AG10803 (cell line): ENCODE measurements at regions not wholly inside any gene's neighbourhood (a gene's known extent, or its start where the extent isn't known, plus 50 kb on each side); places are given as distances from the start of the nearest gene placed in this dataset.
A peak's percentile ranks its signal among the peaks of the same experiment; 100 is the strongest.

Source experiments
- DNase-seq: peaks from one replicate; pipeline ENCODE4 v3.0.0; 2010; ENCODE audit warnings: low read depth
- H3K4me3 ChIP-seq: 2 replicates; pipeline ENCODE4 v1.5.1; 2011; ENCODE audit warnings: mild to moderate bottlenecking, low read length, control low read depth
- TF ChIP-seq, protein P1 (sequence below): conservative IDR thresholded peaks from 2 replicates; pipeline ENCODE4 v1.5.1; 2011; ENCODE audit warnings: mild to moderate bottlenecking, low read length, control low read depth, inconsistent platforms

DNA sequence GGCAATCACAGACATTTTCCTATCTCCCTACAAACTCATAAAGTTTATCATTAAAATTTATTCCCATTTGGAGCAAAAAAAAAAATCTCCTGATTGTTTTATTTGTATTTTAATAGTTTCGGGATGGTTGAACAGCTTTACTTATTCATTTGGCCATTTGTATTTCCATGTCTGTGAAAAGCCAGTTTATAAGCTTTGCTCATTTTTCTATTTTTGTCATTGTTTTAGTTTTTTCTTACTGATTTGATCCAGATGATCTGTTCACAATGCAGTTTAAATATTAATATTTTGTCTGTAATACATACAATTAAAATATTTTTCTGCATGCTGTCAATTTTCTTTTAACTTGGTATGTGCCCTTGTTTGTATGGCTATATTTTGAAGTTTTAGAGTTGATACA is 65.2 kb upstream of the CCN2 start:
- no peak for DNase-seq
- no peak overlapping the region for H3K4me3 ChIP-seq
- TF ChIP-seq, protein P1, sequence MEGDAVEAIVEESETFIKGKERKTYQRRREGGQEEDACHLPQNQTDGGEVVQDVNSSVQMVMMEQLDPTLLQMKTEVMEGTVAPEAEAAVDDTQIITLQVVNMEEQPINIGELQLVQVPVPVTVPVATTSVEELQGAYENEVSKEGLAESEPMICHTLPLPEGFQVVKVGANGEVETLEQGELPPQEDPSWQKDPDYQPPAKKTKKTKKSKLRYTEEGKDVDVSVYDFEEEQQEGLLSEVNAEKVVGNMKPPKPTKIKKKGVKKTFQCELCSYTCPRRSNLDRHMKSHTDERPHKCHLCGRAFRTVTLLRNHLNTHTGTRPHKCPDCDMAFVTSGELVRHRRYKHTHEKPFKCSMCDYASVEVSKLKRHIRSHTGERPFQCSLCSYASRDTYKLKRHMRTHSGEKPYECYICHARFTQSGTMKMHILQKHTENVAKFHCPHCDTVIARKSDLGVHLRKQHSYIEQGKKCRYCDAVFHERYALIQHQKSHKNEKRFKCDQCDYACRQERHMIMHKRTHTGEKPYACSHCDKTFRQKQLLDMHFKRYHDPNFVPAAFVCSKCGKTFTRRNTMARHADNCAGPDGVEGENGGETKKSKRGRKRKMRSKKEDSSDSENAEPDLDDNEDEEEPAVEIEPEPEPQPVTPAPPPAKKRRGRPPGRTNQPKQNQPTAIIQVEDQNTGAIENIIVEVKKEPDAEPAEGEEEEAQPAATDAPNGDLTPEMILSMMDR: no peak

DNA sequence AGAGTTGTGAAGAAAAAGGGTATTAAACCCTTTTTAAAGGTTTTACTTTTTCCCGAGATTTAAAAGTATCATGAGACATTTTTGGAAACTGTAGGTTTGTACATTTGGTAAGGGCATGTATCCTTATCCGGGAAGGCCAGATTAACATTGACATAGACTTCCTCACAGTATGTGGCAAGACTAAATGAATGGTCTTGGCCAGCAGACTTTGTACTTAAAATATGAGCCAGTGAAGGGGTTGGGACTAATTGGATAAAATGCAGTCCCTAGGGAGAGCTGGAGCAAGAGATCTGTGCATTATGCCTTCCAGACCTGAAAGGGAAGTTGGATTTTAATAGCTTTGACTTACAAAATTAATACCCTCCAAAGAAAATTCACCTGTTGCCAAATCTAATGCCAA is 60.4 kb upstream of the CCN2 start:
- TF ChIP-seq, protein P1: no peak
- DNase-seq: peak; percentile 85
- H3K4me3 ChIP-seq: no peak overlapping the region

DNA sequence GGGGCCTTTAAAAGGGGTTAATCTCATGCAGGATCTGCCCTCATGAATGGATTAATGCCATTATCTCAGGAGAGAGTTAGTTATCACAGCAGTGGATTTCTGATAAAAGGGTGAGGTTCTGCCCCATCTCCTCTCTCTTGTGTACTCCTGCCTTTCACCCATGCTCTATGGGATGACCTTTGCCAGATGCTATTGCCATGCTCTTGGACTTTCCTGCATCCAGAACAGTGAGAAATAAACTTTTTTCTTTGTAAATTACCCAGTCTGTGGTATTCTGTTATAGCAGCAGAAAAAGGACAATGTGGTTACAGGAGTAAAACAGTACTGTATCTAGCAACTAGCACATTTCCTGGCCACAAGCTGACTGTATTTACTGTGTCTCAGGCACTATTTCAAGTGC is 58.0 kb upstream of the CCN2 start:
- no peak for DNase-seq
- TF ChIP-seq, protein P1: no peak
- no peak overlapping the region for H3K4me3 ChIP-seq

DNA sequence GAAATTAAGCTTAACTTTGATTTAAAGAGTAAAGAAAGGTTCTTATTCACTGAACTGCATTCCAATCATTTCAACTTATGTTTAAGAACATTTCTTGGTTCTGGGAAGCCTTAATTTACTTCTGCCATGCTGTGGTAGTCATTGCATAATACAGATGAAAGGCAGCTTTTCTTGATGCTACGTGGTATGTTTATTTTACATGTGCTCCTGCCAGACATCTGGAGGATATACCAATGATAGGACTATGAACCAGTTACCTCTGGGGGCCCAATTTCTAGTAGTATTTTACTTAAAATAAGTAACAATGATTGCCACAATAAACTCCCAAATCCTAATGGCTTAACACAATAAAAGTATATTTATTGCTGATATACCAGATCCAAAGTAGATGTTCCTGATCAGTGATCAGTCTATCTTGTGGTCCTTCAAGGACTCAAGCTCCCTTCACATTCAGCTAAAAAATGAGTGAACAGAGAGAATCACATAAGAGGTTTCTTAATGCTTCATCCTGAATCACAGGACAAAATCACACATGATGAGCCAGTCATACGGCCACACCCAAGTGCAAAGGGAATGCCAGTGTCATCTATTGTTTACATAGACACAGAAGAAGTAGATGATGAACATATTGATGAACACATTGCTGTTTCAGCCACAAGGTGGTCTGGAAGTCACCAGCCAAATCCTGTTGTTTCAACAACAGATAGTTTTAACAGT is 56.5 kb upstream of the CCN2 start:
- H3K4me3 ChIP-seq: no peak overlapping the region
- TF ChIP-seq, protein P1: no peak
- DNase-seq: peak; percentile 69

DNA sequence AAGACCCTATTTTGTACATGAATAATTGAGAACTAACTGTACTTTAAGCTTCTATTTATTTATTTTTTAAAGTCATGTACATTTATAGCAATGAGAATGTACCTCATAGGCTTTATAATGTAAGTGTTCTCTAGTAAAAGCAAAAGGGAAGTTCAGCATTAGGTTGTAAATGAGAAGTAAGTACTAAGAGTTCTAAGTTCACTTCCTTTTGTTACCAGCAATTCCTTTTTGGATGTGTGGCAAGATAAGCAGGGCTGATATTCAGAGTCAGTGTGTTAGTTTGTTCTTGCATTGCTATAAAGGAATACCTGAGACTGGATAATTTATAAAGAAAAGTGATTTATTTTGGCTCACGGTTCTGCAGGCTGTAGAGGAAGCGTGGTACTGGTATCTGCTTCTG is 54.0 kb upstream of the CCN2 start:
- TF ChIP-seq, protein P1: no peak
- DNase-seq: no peak
- no peak overlapping the region for H3K4me3 ChIP-seq

DNA sequence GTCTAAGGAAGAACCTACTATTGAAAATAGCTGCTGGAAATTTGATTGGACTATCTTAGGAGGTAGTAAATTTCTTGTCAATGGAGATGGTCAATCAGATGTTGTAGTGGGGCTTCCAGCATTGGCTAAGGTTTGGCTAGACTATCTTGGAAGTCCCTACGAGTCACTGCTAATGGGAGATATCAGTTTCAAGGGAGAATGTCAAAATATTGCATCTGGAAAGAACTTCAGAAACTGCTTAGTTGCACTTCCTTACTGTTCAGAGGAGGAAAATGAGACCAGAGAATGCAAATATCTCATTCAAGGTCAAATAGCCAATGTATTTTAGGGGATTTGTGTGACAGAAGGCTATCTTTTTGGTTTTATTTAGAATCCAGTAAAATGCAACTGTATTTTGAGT is 53.5 kb upstream of the CCN2 start:
- no peak for DNase-seq
- TF ChIP-seq, protein P1: no peak
- H3K4me3 ChIP-seq: no peak overlapping the region

DNA sequence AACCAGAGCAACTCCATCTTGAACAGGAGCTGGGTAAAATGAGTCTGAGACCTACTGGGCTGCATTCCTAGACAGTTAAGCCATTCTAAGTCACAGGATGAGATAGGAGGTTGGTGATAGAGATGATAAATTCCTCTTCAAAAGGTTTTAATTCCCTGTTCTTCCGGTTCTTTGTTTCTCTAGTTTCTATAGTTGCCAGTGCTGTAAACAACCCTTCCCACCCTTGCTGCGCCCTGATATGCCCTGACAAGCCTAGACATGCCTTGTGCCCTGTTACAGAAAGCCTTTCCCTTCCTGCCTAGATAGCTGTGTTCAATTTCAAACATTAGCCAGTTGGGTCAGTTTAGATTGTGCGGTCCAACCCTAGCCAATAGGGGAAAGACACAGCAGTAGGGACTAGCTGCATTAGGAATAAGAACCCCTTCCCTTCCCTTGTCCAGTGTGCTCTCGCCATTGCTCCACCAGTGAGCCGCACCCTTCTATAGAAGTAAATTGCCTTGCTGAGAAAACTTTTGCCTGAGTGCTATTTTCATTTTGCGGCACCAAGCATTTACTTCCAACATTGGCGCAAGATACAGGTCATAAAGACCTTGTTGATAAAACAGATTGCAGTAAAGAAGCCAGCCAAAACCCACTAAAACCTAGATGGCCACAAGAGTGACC is 52.5 kb upstream of the CCN2 start:
- TF ChIP-seq, protein P1: no peak
- no peak for DNase-seq

More for the DNA sequence above, 52.5 kb upstream of the CCN2 start:
- H3K4me3 ChIP-seq: no peak overlapping the region
